ENCODE measurements at regions not wholly inside any gene's neighbourhood (a gene's known extent, or its start where the extent isn't known, plus 50 kb on each side); places are given as distances from the start of the nearest gene placed in this dataset.

- H3K27ac ChIP-seq = no peak overlapping the region
- H3K4me3 ChIP-seq = no peak overlapping the region
- 81 to 84% methylated on average over 17 of the region's 17 CpGs for WGBS, 2 donors
- TF ChIP-seq CTCF (IDR thresholded peaks at IDR 0.05) (no peak), POLR2AphosphoS5 (IDR thresholded peaks at IDR 0.05) (no peak), POLR2A (IDR thresholded peaks at IDR 0.05) (no peak), EP300 (IDR thresholded peaks at IDR 0.05) (no peak)
- peaks cover 0 to 52% (median 5%) of the 10 kb centered on the region in 3 donors for H3K27me3 ChIP-seq
- peaks cover 0 to 5% (median 0%) of the 10 kb centered on the region in 4 donors for H3K9me3 ChIP-seq
- H3K36me3 ChIP-seq = no peaks in the 10 kb centered on the region
- no peaks in the 10 kb centered on the region for H3K4me1 ChIP-seq
- no peak for DNase-seq
- intact Hi-C loops (cut with DNase I) = no loop called here
Observed at GRCh38 chr18:78607221-78607620, 372.4 kb upstream of the SALL3 start.

- peaks cover 0 to 5% (median 0%) of the 10 kb centered on the region in 4 donors for H3K9me3 ChIP-seq
- no peak overlapping the region for H3K27ac ChIP-seq
- H3K36me3 ChIP-seq = no peaks in the 10 kb centered on the region
- intact Hi-C loops (cut with DNase I) = no loop called here
- H3K27me3 ChIP-seq = peaks cover 0 to 48% (median 5%) of the 10 kb centered on the region in 3 donors
- H3K4me1 ChIP-seq = no peaks in the 10 kb centered on the region
- no peak for DNase-seq
- 84 to 86% methylated on average over 15 of the region's 15 CpGs for WGBS, 2 donors
- TF ChIP-seq POLR2AphosphoS5 (IDR thresholded peaks at IDR 0.05) (no peak), CTCF (IDR thresholded peaks at IDR 0.05) (no peak), EP300 (IDR thresholded peaks at IDR 0.05) (no peak), POLR2A (IDR thresholded peaks at IDR 0.05) (no peak)
- no peak overlapping the region for H3K4me3 ChIP-seq
Observed at GRCh38 chr18:78607784-78608183, 371.8 kb upstream of the SALL3 start.

- no peak for TF ChIP-seq EP300 (IDR thresholded peaks at IDR 0.05)
- TF ChIP-seq POLR2A (IDR thresholded peaks at IDR 0.05) = no peak
- TF ChIP-seq POLR2AphosphoS5 (IDR thresholded peaks at IDR 0.05) = no peak
- TF ChIP-seq CTCF (IDR thresholded peaks at IDR 0.05) = no peak
- intact Hi-C loops (cut with DNase I) = no loop called here
- Histone ChIP-seq H3K4me1 (no peaks in the 10 kb centered on the region), H3K27ac (no peak overlapping the region), H3K27me3 (peaks cover 0 to 24% (median 5%) of the 10 kb centered on the region in 3 donors), H3K4me3 (no peak overlapping the region), H3K36me3 (no peaks in the 10 kb centered on the region), H3K9me3 (peaks cover 0 to 5% (median 0%) of the 10 kb centered on the region in 4 donors)
- WGBS, 2 donors = 77% methylated on average over 12 of the region's 12 CpGs
- no peak for DNase-seq
Observed at GRCh38 chr18:78610179-78610578, 369.4 kb upstream of the SALL3 start.

GRCh38 chr18:78611201-78611800 lies 368.3 kb upstream of the SALL3 start:
- WGBS, 2 donors = 84 to 86% methylated on average over 16 of the region's 16 CpGs
- intact Hi-C loops (cut with DNase I) = no loop called here

More at GRCh38 chr18:78611201-78611800, 368.3 kb upstream of the SALL3 start:
- peaks cover 0 to 5% (median under 1%) of the 10 kb centered on the region in 4 donors for H3K9me3 ChIP-seq
- no peaks in the 10 kb centered on the region for H3K36me3 ChIP-seq
- no peak for DNase-seq
- H3K27ac ChIP-seq = no peak overlapping the region
- H3K4me1 ChIP-seq = no peaks in the 10 kb centered on the region
- no peak overlapping the region for H3K4me3 ChIP-seq
- H3K27me3 ChIP-seq = peaks cover 0 to 19% (median 5%) of the 10 kb centered on the region in 3 donors
- TF ChIP-seq POLR2AphosphoS5 (IDR thresholded peaks at IDR 0.05) = no peak
- no peak for TF ChIP-seq EP300 (IDR thresholded peaks at IDR 0.05)
- no peak for TF ChIP-seq POLR2A (IDR thresholded peaks at IDR 0.05)
- no peak for TF ChIP-seq CTCF (IDR thresholded peaks at IDR 0.05)

Measured in sigmoid colon (tissue), 6 donors.